ENCODE measurements at regions not wholly inside any gene's neighbourhood (a gene's known extent, or its start where the extent isn't known, plus 50 kb on each side); places are given as distances from the start of the nearest gene placed in this dataset.

DNA sequence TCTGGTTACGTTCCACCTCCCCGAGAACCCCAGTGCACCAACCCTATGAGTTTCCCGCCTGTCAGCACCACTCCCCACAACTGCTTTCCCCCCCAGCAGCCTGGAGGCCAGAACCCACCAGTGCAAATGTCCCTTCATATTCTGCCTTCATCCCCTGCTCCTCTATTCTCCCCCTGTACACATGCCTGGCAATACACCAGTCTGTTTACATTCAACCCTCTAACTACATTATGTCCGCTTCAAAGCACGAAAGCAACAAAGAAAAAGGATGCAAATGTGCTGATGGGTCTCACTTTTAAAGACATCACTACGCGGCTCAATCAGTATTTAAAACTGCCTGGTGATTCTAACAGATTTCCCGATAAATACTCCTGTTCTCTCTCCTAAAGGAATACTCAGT lies 126.7 kb upstream of the SORBS2 start:
- DNase-seq (no peak), ATAC-seq (no peak)
- no peak overlapping the region for H3K27ac ChIP-seq
- H3K4me1 ChIP-seq: no peaks in the 10 kb centered on the region
- intact Hi-C loops (cut with DNase I): no loop called here
- TF ChIP-seq, protein P1, sequence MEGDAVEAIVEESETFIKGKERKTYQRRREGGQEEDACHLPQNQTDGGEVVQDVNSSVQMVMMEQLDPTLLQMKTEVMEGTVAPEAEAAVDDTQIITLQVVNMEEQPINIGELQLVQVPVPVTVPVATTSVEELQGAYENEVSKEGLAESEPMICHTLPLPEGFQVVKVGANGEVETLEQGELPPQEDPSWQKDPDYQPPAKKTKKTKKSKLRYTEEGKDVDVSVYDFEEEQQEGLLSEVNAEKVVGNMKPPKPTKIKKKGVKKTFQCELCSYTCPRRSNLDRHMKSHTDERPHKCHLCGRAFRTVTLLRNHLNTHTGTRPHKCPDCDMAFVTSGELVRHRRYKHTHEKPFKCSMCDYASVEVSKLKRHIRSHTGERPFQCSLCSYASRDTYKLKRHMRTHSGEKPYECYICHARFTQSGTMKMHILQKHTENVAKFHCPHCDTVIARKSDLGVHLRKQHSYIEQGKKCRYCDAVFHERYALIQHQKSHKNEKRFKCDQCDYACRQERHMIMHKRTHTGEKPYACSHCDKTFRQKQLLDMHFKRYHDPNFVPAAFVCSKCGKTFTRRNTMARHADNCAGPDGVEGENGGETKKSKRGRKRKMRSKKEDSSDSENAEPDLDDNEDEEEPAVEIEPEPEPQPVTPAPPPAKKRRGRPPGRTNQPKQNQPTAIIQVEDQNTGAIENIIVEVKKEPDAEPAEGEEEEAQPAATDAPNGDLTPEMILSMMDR (IDR thresholded peaks at IDR 0.05): no peak
- H3K9me3 ChIP-seq: no peaks in the 10 kb centered on the region
- H3K27me3 ChIP-seq: no peaks in the 10 kb centered on the region
- H3K4me3 ChIP-seq: no peak overlapping the region
- no peaks in the 10 kb centered on the region for H3K36me3 ChIP-seq

DNA sequence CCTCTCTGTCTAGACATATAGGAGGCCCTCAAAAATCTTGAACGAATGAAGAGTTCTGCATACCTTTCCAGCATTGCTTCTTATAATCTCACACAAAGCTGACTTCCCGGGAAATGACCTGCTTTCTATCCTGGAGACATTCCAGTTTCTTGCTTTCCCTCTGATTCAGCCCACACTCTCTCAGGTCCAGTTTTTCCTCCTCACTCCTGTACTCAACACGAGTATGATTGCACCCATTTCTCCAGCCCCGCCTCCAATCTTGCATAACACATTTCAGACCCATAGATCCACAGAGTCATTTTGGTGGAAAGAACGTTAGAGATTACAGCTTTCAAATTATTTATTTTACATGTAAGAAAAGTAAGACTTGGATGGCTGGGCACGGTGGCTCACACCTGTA lies 127.5 kb upstream of the TLR3 start:
- Histone ChIP-seq H3K9me3 (no peaks in the 10 kb centered on the region), H3K4me3 (no peak overlapping the region), H3K4me1 (no peaks in the 10 kb centered on the region), H3K36me3 (no peaks in the 10 kb centered on the region), H3K27ac (no peak overlapping the region), H3K27me3 (no peaks in the 10 kb centered on the region)
- intact Hi-C loops (cut with DNase I): no loop called here
- TF ChIP-seq, protein P1 (IDR thresholded peaks at IDR 0.05): no peak
- DNase-seq (no peak), ATAC-seq (peak; percentile 55)

DNA sequence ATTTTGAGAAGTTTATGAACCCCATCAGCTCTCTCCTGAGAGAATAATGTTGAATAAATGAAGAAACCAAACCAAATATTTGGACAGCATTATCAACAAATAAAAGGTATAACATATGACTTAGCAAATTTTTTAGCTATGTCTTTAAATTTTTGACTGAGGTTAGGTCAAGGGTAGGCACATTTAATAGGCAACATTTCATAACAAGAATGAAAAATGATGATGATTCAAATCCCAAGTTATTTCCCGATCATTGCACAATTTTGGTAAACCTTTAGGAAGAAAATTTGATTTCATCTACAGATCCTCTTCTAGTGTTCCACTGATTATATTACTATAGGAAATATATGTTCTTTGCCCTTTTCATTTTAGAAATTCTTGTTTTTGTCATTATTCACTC lies 123.7 kb upstream of the TLR3 start:
- Histone ChIP-seq H3K36me3 (no peaks in the 10 kb centered on the region), H3K27ac (no peak overlapping the region), H3K4me1 (no peaks in the 10 kb centered on the region), H3K9me3 (no peaks in the 10 kb centered on the region), H3K27me3 (no peaks in the 10 kb centered on the region), H3K4me3 (no peak overlapping the region)
- no peak for ATAC-seq
- no peak for DNase-seq
- TF ChIP-seq, protein P1 (IDR thresholded peaks at IDR 0.05): no peak
- intact Hi-C loops (cut with DNase I): no loop called here

DNA sequence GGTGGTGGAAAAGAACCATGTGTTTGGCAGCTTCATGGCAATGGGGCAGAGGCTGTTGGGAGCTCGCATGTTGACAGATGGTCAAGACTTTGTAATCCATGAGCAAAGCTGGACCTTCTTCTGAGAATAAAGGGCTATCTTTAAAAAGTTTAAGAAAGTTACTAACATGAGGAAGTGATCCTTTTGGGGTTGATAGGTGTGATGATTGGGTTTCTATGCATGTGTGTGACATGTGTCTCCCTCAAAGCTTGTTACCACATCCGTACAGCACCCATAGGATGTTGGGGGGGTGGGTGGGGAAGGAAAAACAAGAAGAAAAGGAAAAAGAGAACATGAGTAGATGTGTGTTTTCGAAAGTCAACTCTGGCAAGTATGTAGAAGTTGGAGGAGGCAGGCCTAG lies 123.0 kb upstream of the TLR3 start:
- no peaks in the 10 kb centered on the region for H3K4me1 ChIP-seq
- no peaks in the 10 kb centered on the region for H3K9me3 ChIP-seq
- H3K27ac ChIP-seq: no peak overlapping the region
- intact Hi-C loops (cut with DNase I): no loop called here
- H3K4me3 ChIP-seq: no peak overlapping the region
- no peaks in the 10 kb centered on the region for H3K27me3 ChIP-seq
- no peaks in the 10 kb centered on the region for H3K36me3 ChIP-seq
- DNase-seq (no peak), ATAC-seq (no peak)
- TF ChIP-seq, protein P1 (IDR thresholded peaks at IDR 0.05): no peak

DNA sequence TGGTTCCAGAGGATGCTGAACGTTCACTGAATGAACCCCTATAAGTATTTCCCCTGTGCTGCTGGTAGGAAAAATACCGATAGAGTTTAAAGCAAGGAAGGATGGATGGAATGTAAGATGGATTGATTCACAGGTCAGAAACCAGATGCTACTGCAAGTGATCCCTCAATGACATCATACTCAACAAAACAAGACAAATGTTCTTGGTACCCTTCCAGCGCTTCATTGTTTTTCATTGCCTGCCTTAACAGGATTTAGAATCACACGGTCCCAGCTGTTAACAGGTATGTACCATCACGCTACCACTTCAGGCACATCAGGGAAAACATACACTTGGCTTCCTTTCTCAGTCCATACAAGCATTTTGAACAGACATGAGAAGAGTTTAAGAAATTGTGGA lies 118.1 kb upstream of the TLR3 start:
- TF ChIP-seq, protein P1 (IDR thresholded peaks at IDR 0.05): no peak
- H3K36me3 ChIP-seq: no peaks in the 10 kb centered on the region
- H3K4me1 ChIP-seq: no peaks in the 10 kb centered on the region
- intact Hi-C loops (cut with DNase I): no loop called here
- no peak overlapping the region for H3K27ac ChIP-seq
- no peaks in the 10 kb centered on the region for H3K9me3 ChIP-seq
- DNase-seq (no peak), ATAC-seq (no peak)
- no peak overlapping the region for H3K4me3 ChIP-seq
- no peaks in the 10 kb centered on the region for H3K27me3 ChIP-seq

DNA sequence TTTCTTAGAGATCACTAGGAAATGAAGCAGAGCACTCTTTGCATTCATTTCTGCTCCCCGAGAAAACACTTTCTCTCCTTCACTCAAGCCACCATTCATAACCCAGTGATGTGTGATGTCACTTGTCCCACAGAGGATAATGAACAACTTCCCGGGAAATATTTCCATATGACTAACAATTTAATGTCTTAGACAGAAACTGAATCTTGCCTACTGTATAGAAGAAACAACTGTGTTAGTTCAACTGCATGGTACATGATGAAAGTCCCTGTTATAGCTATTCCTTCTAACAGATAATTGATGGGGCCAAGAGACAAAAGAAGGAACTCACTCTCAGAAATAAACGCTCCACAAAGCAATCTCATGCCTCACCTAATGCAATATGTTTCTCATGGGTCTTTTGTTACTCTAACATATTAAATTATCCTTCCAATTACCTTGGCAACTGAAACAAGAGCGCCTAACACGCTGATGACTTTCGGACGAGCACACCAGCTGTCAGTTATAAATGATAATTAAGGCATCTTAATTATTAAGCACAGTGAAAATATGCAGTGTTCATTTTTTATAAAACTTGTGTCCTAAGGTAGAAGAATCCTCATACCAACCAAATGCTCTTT lies 113.7 kb upstream of the TLR3 start:
- Histone ChIP-seq H3K4me1 (no peaks in the 10 kb centered on the region), H3K27me3 (no peaks in the 10 kb centered on the region), H3K9me3 (no peaks in the 10 kb centered on the region), H3K36me3 (no peaks in the 10 kb centered on the region), H3K27ac (no peak overlapping the region), H3K4me3 (no peak overlapping the region)
- no peak for DNase-seq
- intact Hi-C loops (cut with DNase I): no loop called here
- TF ChIP-seq, protein P1 (IDR thresholded peaks at IDR 0.05): no peak
- ATAC-seq: no peak
